GM18907 (cell line): ENCODE measurements at regions not wholly inside any gene's neighbourhood (a gene's known extent, or its start where the extent isn't known, plus 50 kb on each side); places are given as distances from the start of the nearest gene placed in this dataset.
"Not testable (repeated sequence)": the region's sequence is repeated elsewhere in the genome, so short reads cannot be mapped to it uniquely, and the experiment has no call there.

ENCODE experiments used
- ATAC-seq: cut with Tn5 transposase; IDR thresholded peaks from one replicate; pipeline ENCODE4 v1.9.1; 2021; ENCODE audit warnings: mild to moderate bottlenecking, moderate library complexity; ENCODE audit not compliant: unreplicated experiment

DNA sequence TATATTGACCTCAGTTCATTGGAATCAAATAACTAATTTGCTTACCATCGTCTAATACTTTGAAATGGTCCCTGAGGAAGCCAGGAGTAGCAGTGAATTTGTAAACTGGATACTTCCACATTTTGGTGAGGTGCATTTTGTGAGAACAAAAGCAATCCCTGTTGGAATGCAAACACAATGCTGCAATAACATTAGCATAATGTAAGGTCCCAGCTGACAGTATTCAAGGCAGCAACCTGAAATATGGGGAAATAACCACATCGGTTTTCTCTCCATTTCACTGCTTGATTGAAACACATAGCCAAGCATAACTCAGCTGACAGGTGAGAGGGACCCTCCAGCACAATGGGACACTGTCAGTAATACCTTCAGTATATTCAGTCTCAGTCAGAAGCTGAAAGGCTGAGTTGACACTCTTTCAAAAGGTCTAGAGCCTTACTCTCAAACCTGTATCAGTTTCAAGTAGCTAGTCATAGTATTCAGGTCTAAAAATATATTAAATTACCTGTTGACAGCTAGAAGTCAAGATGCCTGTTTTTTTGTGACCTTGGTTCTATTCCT is 1311.9 kb upstream of the NRXN1 start:
- ATAC-seq, result no peak

DNA sequence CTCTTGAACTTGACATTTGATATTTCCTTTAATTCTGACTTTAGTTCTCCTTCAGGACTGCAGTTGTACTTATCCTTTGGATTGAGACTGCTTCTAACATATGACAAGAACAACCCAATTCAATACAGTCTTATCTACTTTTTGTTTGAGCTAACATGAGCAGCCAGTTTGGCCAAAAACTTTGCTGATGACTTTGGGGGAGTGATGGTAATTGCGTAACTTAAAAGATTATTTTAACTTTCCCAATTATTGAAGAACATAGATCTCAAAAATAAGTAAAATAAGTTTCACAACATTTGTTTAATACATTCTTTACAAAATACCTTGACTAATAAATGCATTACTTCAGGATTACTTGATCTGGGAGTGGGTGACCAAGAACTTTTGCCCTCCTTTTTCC is 1311.1 kb upstream of the NRXN1 start:
- ATAC-seq, result no peak

DNA sequence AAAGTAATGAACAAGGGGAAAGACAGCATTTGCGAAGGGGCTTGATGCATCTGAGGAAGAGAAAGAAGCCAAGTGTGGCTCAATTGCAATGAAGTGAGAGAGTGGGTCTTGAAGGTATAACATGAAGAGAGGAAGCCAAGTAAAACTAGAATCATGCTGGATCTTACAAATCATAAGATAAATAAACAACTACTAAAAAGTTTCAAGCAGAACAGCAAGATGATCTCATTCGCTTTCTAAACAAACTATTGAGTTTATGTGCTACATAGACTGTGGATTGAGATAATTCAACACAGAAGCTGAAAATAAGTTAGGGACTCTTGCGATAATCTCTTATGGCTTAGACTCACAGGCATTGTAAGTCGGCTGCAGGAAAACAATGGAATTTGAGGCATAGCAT is 1310.5 kb upstream of the NRXN1 start:
- no peak for ATAC-seq

DNA sequence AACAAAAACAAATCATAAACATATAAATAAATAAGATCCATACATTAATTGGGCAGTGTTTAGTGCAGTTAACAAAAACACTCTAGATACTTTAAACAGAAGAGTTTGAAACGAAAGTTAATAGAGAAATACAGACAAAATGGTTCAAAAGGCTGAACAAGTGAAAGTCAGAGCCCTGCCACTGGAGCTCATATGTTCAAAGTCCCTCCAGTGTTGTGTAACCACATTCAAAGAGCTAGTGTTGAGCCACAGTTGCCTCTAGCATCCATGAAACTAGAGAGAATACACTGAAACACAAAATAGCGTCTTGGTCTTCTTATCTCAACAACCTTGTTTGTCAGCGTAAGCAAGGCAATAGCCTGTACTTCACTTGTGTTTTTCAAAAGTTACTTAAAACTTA is 1309.8 kb upstream of the NRXN1 start:
- ATAC-seq, result no peak

DNA sequence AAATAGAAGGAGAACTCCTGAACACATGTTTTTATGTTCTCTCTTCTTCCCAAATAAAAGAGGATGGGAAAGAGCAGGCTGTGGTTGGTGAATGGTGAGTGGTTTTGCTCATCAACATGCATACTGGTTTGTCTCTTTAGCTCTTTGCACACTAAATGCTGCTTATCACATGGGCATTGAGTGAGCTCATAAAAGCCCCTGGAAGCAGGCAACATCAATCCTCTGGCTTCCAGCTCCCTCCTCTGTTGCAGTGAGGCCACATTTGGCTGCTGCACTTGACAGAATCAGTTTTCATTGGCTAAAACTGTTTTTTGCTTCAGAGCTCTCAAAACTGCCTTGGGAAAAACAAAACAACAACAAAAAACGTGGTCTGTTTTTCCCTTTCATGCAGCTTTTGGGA is 1308.2 kb upstream of the NRXN1 start:
- no peak for ATAC-seq

DNA sequence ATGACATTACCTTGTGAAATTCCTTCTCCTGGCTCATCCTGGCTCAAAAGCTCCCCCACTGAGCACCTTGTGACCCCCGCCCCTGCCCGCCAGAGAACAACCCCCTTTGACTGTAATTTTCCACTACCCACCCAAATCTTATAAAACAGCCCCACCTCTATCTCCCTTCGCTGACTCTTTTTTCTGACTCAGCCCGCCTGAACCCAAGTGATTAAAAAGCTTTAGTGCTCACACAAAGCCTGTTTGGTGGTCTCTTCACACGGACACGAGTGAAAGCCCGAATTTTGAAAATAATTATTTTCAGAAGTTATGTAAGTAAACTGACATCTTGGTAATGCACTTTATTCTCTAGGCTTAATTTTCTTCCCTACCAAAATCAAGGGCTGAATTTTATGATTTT is 1305.9 kb upstream of the NRXN1 start:
- not testable (repeated sequence) for ATAC-seq

DNA sequence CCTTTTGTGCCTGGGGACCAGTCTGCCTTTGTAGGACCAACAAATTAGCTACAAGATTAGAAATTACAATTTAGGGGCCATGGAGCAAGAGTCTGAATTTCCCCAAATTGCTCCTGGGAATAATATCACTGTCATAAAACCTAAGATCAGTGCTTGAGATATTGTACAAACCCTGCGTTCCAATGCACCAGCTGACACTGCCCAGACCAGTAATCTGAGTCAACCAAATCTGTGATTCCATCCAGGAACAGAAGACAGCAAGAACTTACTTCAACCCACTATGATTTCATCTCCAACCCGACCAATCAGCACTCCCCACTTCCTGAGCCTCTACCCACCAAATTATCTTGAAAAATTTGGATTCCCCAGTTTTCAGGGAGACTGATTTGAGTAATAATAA is 1305.0 kb upstream of the NRXN1 start:
- ATAC-seq, result no peak

DNA sequence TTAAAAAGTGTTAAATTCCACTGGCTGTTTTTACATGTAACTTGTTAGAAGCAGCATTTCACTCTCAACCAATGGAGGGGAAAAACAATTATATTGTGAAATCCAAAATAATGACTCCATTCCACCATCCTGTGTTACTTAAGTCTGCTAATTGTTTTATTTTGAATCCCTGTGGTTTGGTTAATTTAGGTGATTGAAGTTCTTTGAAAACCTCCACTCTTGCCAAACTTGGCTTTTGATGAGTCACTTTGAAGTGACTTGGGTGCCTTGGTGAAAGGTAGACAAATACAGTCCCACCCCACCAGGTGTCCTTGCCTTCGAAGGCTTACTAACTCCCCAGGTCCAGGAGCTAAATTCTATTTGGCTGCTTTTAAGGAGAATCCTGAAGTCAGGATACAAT is 1303.8 kb upstream of the NRXN1 start:
- no peak for ATAC-seq

DNA sequence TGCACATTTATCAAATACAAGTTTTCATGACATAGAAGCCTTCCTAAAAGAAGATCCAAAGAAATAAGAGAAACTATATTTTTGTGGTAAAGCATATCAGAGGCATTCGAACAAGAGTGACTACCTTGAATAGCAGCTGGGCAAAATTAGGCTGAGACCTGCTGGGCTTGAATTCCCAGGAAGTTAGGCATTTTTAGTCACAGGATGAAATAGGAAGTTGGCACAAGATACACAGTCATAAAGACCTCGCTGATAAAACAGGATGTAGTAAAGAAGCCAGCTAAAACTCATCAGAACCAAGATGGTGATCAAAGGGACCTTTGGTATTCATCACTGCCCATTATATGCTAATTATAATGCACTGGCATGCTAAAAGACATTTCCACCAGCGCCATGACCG is 1302.3 kb upstream of the NRXN1 start:
- no peak for ATAC-seq

DNA sequence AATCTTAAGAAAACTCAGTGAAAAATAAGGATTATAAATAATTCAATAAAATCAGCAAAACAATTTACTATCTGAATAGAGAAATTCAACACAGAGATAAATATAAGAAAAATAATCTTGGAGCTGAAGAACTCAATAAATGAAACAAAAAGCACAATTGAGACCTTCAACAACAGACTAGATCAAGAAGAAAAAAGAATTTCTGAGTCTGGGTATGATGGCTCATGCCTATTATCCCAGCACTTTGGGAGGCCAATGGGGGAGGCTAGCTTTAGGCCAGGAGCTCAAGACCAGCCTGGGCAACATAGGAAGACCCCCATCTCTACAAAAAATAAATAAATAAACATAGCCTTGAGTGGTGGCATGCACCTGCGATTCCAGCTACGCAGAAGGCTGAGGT is 1295.7 kb upstream of the NRXN1 start:
- no peak for ATAC-seq

DNA sequence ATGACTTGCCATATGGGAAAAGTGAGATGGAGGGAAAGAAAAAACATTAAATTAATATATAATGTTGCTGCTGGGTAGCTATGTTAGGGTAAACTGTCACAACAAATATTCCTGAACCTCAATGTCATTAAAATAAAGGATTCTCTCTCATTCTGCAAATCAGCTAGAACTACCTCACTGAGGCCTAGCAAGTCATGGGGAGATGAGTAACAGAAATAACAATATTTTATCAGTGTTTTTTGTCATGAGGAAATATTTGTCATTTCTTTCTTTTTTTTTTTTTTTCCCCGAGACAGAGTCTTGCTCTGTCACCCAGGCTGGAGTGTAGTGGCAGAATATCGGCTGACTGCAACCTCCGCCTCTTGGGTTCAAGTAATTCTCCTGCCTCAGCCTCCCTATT is 1282.3 kb upstream of the NRXN1 start:
- ATAC-seq, result no peak

DNA sequence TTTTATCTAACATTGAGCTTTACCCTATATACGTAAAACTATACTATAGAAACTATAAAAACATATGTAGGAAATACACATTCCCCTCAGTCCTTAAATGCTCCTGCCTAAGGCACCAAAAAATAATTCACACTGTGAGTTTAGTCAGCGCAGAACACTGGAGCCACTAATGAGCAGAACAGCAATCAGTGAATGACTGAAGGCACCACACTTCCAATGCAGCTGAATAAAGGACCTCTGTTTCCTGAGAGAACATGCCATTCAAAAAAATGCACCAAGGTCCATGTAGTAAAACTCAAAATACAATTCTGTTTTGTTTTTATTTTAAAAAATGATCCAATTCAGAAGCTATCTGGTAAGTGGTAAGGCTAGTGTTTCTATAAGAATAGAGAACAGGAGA is 1280.6 kb upstream of the NRXN1 start:
- ATAC-seq, result no peak

DNA sequence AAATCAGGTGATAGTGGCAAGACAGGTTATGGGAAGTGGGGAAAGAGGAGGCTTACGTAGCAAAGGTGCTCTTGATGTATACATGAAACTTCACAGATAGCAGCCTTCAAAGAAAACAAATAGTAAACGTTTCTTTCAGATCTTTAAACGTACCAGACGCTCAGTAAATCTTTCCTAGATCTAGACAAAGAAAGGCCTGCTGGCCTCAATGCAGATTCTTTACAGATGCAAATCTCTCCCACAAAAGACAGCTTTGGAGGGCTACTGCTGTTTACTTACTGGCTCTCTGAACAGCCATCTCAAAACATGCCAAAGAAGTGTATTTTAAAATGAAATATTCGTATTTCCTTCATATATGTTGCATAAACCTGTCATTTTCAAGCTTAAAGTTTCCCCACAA is 1279.9 kb upstream of the NRXN1 start:
- ATAC-seq, result no peak

DNA sequence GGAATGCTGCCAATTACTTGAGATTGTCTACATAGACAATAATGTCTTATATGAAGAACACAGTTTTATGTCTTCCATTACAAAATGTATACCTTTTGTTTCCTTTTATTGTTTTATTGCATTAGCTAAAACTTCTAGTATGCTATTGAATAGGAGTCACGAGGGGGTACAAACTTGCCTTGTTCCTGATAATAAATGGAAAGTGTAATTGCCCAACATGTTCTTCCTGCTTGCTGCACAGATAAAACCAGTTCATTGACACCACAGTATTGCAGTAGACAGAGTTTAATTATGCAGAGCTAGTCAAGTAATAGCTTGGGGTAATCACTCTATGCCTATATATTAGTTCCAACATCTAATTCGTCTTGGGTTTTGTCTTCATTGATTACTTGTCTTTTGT is 1276.2 kb upstream of the NRXN1 start:
- no peak for ATAC-seq

DNA sequence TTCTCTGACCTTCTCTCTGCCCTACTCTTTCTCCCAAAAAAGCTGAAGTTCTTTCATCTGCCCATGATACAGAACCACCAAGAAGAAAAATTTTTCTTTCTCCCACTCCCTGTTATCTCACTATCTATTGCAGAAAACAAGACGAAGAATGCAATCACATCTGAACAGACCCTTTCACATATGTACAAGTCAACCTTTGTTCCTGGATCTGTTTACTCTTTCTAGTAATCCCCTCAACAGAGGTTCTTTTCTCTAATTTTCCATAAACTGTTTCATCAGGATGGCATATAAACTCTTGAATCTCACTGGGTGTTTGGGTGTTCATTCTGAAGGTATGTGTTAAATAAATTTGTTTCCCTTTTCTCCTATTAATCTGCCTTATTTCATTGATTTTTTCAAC is 1262.7 kb upstream of the NRXN1 start:
- ATAC-seq, result no peak

DNA sequence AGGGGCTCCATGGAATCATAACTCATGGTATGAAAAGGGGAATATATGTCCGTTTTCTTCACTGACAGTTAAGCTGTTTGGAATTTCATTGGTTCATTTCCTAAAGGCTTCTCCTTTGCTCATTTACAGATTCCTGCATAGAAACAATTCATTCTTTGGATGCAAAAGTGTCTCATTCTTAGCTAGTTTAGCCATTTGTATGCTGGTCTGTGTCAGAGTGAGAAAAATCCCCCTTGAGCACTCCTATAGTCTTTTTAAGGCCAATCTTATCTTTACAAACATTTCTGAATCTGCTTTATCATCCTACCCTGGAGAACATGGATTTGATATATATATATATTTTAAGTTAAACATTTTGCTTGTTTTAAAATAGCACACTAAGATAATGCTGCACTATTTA is 1260.9 kb upstream of the NRXN1 start:
- ATAC-seq, result no peak

DNA sequence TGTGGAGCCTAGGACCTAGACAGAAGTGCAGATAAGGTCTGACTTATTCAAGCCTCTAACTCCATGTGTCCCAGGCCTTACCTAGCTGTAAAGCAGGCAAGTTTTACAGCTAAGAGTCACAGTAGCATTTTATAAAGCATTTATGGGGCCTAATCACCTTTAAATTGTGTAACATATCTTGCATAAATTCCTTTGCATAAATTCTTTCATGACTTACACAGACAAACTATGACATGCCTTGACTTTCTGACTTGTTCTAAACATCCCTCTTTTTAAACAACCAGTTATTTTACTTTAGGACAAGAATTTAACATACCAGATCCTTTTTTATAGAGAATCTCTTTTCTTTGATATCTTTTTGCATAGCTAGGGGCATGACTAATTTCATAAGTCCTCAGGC is 1257.8 kb upstream of the NRXN1 start:
- ATAC-seq, result no peak

DNA sequence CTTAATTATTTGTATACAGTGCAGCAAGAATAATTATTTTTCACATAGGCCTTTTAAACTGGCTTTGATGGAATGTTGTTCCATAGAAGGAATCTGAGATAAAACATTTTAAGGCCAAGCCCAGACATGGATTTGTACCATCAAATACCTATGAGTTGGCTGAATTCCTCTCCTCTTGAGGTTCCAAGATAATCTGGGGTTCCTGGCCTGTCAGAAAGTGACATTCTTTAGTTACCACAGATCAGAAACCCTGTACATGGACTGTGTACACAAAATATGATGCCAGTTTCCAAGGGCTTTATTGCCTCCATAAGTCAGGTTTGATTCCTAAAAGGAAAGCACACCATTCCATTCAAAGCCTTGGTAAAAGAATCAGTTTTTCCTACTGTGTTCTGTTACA is 1256.7 kb upstream of the NRXN1 start:
- no peak for ATAC-seq

DNA sequence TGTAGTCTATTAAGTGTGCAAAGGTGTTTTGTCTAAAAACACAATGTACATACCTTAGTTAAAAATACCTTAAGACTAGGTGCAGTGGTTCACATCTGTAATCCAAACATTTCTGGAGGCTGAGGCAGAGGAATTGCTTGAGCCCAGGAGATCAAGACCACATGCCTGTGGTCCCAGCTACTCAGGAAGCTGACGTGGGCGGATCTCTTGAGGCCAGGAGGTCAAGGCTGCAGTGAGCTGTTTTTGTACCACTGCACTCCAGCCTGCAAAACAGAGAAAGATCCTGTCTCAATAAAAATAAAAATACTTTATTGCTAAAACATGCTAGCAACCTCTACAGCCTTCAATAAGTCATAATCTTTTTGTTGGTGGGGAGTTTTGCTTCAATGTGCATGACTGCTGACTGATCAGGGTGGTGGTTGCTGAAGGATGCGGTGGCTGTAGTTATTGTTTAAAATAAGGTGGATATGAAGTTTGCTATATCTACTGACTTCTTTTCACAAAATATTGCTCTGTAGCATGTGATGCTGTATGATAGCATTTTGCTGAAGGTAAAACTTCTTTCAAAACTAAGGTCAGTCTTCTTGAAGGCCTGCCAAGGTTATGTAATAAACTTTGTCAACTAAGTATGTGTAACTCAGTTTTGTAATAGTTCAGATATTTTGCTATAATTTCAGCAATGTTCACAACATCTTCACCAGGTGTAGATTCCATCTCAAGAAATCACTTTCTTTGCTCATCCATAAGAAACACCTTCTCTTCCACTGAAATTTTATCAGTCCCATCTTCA is 1238.0 kb upstream of the NRXN1 start:
- ATAC-seq, result no peak

DNA sequence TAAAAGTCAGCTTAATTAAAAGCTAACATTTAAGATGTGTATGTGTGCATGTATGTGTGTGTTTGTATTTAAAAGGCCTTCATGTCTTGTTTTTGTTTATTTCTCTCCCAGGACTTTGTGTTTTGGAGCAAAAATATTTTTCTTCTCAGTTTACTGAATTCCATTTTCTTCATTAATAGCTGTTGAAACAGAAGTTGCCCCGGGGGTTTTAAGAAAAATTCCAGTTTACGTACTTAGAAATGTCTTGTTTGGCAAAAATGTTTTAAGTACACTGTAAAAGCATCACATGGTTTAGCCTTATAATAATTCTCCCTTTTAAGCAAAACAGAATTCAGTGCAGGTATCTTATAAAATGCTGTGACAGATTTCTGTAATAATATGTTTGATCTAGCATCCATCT is 1233.0 kb upstream of the NRXN1 start:
- no peak for ATAC-seq

DNA sequence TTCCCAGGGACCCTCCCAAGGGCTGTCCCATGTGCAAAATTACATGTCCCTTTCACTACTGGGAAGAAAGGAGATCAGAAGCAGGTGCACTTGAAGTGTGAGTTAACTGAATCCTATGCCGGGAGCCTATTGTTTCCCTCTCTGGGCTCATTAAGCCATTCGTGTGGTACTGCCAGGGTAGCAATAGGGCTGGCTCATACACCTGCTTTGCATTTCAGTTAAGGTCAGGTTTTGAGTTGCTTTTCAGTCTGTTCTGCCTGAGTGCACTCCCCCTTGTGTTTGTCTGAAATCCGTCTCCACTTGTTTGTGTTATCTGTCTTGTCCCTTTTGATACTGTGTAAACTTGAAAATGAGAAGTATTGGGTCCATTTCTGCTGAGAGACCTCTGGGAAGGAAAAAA is 1232.6 kb upstream of the NRXN1 start:
- ATAC-seq, result no peak

DNA sequence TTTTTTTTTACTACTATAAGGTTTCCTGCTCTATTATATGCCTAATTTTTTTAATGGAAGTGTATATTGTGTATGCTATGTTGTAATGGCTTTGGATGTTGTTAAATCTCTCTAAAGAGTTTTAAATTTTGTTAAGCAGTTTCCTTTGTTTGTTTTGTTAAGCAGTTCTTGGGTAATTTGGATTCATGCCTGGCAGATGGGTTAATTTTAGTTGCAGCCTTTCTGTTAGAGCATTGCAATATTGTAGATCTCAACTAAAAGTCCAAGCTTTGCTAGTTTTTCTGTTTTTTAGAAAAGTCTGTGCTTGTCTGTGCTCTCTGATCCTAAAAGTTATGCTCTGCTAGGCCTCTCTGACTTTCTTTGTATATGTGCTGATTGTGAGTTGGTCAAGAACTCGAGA is 1229.0 kb upstream of the NRXN1 start:
- ATAC-seq, result no peak

DNA sequence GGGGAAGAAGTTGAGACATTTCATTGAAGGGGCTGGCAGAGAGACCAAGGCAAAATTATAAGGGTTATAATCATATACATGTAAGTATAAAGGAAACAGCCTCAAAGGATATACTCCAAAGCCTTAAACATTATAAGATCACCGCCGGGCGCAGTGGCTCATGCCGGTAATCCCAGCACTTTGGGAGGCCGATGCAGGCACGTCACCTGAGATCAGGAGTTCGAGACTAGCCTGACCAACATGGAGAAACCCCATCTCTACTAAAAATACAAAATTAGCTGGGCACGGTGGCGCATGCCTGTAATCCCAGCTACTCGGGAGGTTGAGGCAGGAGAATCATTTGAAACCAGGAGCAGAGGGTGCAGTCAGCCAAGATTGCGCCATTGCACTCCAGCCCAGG is 1227.0 kb upstream of the NRXN1 start:
- ATAC-seq, result not testable (repeated sequence)
